Activated naive CD8-positive, alpha-beta T cell treated with anti-CD3 and anti-CD28 coated beads, Interleukin-2, amount 10 ng/mL, durations not matched to agents 7 days and 5 days (primary cell): ENCODE measurements at regions not wholly inside any gene's neighbourhood (a gene's known extent, or its start where the extent isn't known, plus 50 kb on each side); places are given as distances from the start of the nearest gene placed in this dataset.
"Not testable (repeated sequence)": the region's sequence is repeated elsewhere in the genome, so short reads cannot be mapped to it uniquely, and the experiment has no call there.

Source experiments
- ATAC-seq: fragments of 150-1000 bp; cut with Tn5 transposase; one replicate; pipeline ENCODE4 v1.10.0; 2021; ENCODE audit warnings: low read depth, moderate library complexity
- POLR2A ChIA-PET: fragments of 350-600 bp; sonication (Branson Sonifier 250); formaldehyde crosslinking; loops from one replicate; lab custom pipeline; 2021; ENCODE audit warnings: antibody characterized with exemption; lab: Charles Lee
- DNase-seq: peaks from one replicate; pipeline ENCODE4 v3.0.0; 2021
- H3K27ac Mint-ChIP-seq: one replicate; pipeline ENCODE4 v1.8.0; 2022; ENCODE audit warnings: mild to moderate bottlenecking, mixed read lengths
- H3K27me3 Mint-ChIP-seq: one replicate; pipeline ENCODE4 v1.8.0; 2022; ENCODE audit warnings: mild to moderate bottlenecking, moderate library complexity, mixed read lengths
- H3K36me3 Mint-ChIP-seq: one replicate; pipeline ENCODE4 v1.8.0; 2021; ENCODE audit warnings: mild to moderate bottlenecking, mixed read lengths
- H3K4me1 Mint-ChIP-seq: one replicate; pipeline ENCODE4 v1.8.0; 2021; ENCODE audit warnings: mixed read lengths
- H3K4me3 Mint-ChIP-seq: one replicate; pipeline ENCODE4 v1.8.0; 2022; ENCODE audit warnings: mild to moderate bottlenecking, moderate library complexity, mixed read lengths
- H3K9me3 Mint-ChIP-seq: one replicate; pipeline ENCODE4 v1.8.0; 2021; ENCODE audit warnings: mixed read lengths

- POLR2A ChIA-PET, result no interaction called here
- ATAC-seq, result no peak
- no peaks in the 10 kb centered on the region for H3K36me3 Mint-ChIP-seq
- H3K27me3 Mint-ChIP-seq, result no peaks in the 10 kb centered on the region
- no peaks in the 10 kb centered on the region for H3K4me1 Mint-ChIP-seq
- DNase-seq, result no peak
- H3K27ac Mint-ChIP-seq, result no peak overlapping the region
- no peak overlapping the region for H3K4me3 Mint-ChIP-seq
- H3K9me3 Mint-ChIP-seq, result peaks cover 3% of the 10 kb centered on the region
Measured at GRCh38 chr2:78201064-78201575, 678.9 kb upstream of the LRRTM4 start.

DNA sequence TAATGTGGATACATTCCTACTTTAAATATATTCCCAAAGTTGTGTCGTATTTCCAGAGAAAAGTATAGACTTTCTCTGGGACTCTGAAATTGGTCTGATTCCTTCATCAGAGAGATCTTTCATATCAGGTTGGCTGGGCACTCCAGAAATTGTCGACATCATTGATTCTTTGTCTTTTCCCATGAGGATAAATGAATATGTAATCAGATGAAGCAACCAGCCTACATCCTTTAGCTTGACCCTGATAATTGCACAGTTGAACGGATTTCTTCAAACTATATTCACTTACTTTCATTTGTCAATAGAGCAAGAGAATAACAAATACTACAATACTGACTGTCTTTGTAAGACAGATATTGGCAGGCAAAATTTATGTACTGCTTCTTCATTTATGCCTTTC lies 680.2 kb upstream of the LRRTM4 start:
- Mint-ChIP-seq H3K4me3 (no peak overlapping the region), H3K27me3 (no peaks in the 10 kb centered on the region), H3K36me3 (no peaks in the 10 kb centered on the region), H3K9me3 (peaks cover 5% of the 10 kb centered on the region), H3K27ac (no peak overlapping the region), H3K4me1 (no peaks in the 10 kb centered on the region)
- POLR2A ChIA-PET, result no interaction called here
- ATAC-seq (no peak), DNase-seq (no peak)

GRCh38 chr2:78202986-78203670 lies 681.0 kb upstream of the LRRTM4 start:
- ATAC-seq, result no peak
- Mint-ChIP-seq H3K4me3 (no peak overlapping the region), H3K36me3 (no peaks in the 10 kb centered on the region), H3K27ac (no peak overlapping the region), H3K27me3 (no peaks in the 10 kb centered on the region), H3K9me3 (peaks cover 5% of the 10 kb centered on the region), H3K4me1 (no peaks in the 10 kb centered on the region)
- POLR2A ChIA-PET, result no interaction called here
- no peak for DNase-seq

- no peak for DNase-seq
- H3K36me3 Mint-ChIP-seq, result no peaks in the 10 kb centered on the region
- no peaks in the 10 kb centered on the region for H3K4me1 Mint-ChIP-seq
- peaks cover 2% of the 10 kb centered on the region for H3K9me3 Mint-ChIP-seq
- POLR2A ChIA-PET, result no interaction called here
- no peak overlapping the region for H3K27ac Mint-ChIP-seq
- no peak for ATAC-seq
- H3K27me3 Mint-ChIP-seq, result no peaks in the 10 kb centered on the region
- no peak overlapping the region for H3K4me3 Mint-ChIP-seq
Measured at GRCh38 chr2:78218066-78218465, 695.9 kb upstream of the LRRTM4 start.

- no peak for ATAC-seq
- Mint-ChIP-seq H3K36me3 (no peaks in the 10 kb centered on the region), H3K4me3 (no peak overlapping the region), H3K27ac (no peak overlapping the region), H3K9me3 (peaks cover 4% of the 10 kb centered on the region), H3K4me1 (no peaks in the 10 kb centered on the region), H3K27me3 (no peaks in the 10 kb centered on the region)
- no peak for DNase-seq
- POLR2A ChIA-PET, result no interaction called here
Measured at GRCh38 chr2:78237704-78238103, 715.5 kb upstream of the LRRTM4 start.

DNA sequence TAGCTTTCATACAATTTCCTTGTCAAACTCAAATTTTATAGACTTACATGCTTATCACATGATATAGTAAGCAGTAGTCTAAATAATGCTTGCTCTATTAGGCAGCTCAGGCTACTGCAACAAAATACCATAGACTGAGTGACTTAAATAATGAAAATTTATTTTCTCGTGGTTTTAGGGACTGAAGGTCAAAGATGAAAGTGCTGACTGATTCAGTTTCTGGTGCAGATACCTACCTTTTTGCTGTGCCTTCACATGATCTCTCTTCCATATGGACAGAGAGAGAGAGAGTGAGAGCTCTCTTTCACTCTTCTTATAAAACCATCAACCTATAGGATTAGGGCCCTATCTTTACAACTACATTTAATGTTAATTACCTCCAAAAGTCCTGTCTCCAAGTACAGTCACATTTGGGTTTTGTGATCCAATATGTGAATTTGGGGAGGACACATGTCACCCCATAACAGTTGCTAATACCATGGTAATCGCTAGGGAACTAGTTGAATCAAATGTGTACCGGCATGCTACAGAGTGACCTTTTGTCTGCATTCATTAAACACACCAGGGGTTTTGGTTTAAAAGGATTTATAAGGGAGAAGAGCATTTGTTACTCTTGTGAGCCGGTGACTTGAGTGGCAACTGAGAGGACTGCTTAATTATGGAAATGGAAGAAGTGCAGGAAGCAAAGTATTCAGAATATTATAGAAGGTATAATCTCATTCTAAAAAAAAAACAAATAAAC lies 723.4 kb upstream of the LRRTM4 start:
- ATAC-seq, result no peak
- Mint-ChIP-seq H3K27me3 (no peaks in the 10 kb centered on the region), H3K9me3 (peaks cover 7% of the 10 kb centered on the region), H3K36me3 (no peaks in the 10 kb centered on the region), H3K4me1 (no peaks in the 10 kb centered on the region), H3K27ac (no peak overlapping the region), H3K4me3 (no peak overlapping the region)
- POLR2A ChIA-PET, result no interaction called here
- DNase-seq, result no peak

DNA sequence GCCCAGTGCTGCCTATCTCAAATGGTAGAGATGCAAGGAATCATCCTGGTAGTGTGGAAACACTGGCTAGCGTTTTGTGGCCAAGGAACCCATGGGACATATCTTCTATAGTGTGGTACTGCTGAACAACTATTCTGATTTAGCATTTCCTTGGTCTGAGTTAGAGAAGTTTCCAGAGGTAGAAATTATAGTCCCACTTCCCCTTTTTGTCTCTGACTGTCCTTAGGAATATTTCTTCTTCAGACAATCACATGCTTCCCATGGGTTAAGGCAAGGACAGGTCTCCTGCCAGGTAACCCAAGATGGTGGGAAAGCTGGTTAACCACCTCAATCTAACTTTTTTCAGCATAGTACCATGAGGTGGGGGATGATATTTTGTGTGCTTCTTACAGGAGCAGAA lies 729.5 kb upstream of the LRRTM4 start:
- Mint-ChIP-seq H3K27ac (no peak overlapping the region), H3K4me3 (no peak overlapping the region), H3K27me3 (no peaks in the 10 kb centered on the region), H3K9me3 (peaks cover 9% of the 10 kb centered on the region), H3K4me1 (no peaks in the 10 kb centered on the region), H3K36me3 (no peaks in the 10 kb centered on the region)
- POLR2A ChIA-PET, result no interaction called here
- no peak for DNase-seq
- no peak for ATAC-seq

DNA sequence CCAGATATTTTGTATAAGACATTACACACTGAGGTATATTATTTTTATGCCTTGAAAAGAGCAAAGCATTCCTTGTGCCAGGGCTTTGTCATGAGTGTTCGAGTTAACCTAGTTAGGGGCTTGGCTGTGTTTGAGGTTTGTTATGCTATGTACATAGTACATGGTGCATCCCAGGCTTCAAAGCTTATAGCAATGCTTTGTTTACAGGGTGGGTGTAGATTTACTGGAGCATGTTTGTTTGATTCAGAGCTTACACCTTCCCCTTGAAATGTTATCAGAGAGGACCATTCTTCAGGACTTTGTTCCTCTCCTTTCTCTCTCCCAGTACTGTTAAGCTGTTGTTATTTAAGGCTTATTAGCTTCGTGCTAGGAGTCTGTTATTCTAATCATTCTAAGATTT lies 738.7 kb upstream of the LRRTM4 start:
- Mint-ChIP-seq H3K36me3 (no peaks in the 10 kb centered on the region), H3K4me1 (no peaks in the 10 kb centered on the region), H3K9me3 (peaks cover 2% of the 10 kb centered on the region), H3K4me3 (no peak overlapping the region), H3K27me3 (no peaks in the 10 kb centered on the region), H3K27ac (no peak overlapping the region)
- POLR2A ChIA-PET, result no interaction called here
- no peak for ATAC-seq
- DNase-seq, result no peak

DNA sequence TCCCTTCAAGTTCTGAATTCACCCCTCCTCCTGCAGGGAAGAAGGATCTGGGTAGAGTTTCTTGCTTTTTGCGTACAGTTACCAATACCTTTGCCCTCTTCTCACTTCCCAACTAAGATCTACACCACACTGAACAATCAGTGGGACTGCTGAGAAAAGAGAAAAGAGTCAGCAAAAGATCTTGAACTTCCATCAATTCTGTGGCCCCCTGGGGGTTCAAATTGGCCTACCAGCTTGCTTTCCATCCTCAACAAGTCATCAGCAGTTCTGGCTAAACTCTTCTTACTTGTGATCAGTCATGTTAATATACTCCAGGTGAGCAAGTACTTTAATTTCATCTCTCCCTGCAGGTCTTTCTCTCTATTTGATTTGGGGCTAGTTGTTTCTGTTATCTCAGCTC lies 739.3 kb upstream of the LRRTM4 start:
- H3K36me3 Mint-ChIP-seq, result no peaks in the 10 kb centered on the region
- no peaks in the 10 kb centered on the region for H3K27me3 Mint-ChIP-seq
- POLR2A ChIA-PET, result no interaction called here
- H3K27ac Mint-ChIP-seq, result no peak overlapping the region
- H3K4me3 Mint-ChIP-seq, result no peak overlapping the region
- H3K4me1 Mint-ChIP-seq, result no peaks in the 10 kb centered on the region
- DNase-seq, result no peak
- no peak for ATAC-seq
- peaks cover 2% of the 10 kb centered on the region for H3K9me3 Mint-ChIP-seq

- H3K4me1 Mint-ChIP-seq, H3K27ac Mint-ChIP-seq, H3K36me3 Mint-ChIP-seq, H3K4me3 Mint-ChIP-seq, ATAC-seq, POLR2A ChIA-PET, H3K27me3 Mint-ChIP-seq, H3K9me3 Mint-ChIP-seq, DNase-seq: not testable (repeated sequence)
Measured at GRCh38 chr2:78262089-78262488, 739.9 kb upstream of the LRRTM4 start.

DNA sequence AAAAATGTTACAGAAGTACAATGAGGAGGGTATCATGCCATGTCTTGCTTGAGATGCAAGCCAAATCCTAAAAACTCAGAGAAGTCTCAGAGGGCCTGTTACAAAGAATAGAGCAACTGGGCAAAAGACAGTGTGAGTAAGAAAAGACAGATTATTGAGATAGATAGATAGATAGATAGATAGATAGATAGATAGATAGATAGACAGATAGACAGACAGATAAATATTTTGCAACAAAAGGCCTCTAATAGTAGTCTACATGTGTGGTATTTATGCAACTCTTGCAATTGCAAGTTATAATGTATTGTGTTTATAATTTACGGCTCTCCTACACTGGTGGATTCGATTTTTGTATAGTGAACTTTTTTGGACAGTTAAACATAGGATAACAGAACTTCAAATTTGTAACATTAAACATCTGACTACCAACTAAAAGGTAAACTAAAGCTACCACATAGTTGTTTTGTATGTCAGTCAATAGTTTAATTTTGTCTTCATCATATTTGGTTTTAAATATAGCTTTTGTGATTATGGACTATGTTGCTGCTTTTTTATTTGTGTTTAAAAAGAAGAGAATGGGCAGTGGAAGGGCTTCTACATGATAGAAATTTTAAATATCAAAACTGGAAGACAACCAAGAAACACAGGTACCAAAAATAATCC lies 740.7 kb upstream of the LRRTM4 start:
- H3K36me3 Mint-ChIP-seq, result no peaks in the 10 kb centered on the region
- no peak for ATAC-seq
- peaks cover 2% of the 10 kb centered on the region for H3K9me3 Mint-ChIP-seq

GRCh38 chr2:78263571-78263970 lies 741.4 kb upstream of the LRRTM4 start:
- Mint-ChIP-seq H3K4me3 (no peak overlapping the region), H3K9me3 (peaks cover 2% of the 10 kb centered on the region), H3K27ac (no peak overlapping the region), H3K27me3 (no peaks in the 10 kb centered on the region), H3K4me1 (no peaks in the 10 kb centered on the region), H3K36me3 (no peaks in the 10 kb centered on the region)
- POLR2A ChIA-PET, result no interaction called here
- DNase-seq (no peak), ATAC-seq (no peak)

More for the DNA sequence above, 740.7 kb upstream of the LRRTM4 start:
- POLR2A ChIA-PET, result no interaction called here
- DNase-seq, result no peak
- Mint-ChIP-seq H3K27me3 (no peaks in the 10 kb centered on the region), H3K4me3 (no peak overlapping the region), H3K27ac (no peak overlapping the region), H3K4me1 (no peaks in the 10 kb centered on the region)

- DNase-seq, result no peak
- POLR2A ChIA-PET, result no interaction called here
- H3K9me3 Mint-ChIP-seq, result peaks cover 3% of the 10 kb centered on the region
- no peaks in the 10 kb centered on the region for H3K36me3 Mint-ChIP-seq
- no peak for ATAC-seq
- H3K4me3 Mint-ChIP-seq, result no peak overlapping the region
- H3K27ac Mint-ChIP-seq, result no peak overlapping the region
- no peaks in the 10 kb centered on the region for H3K4me1 Mint-ChIP-seq
- no peaks in the 10 kb centered on the region for H3K27me3 Mint-ChIP-seq
Measured at GRCh38 chr2:78264130-78264529, 742.0 kb upstream of the LRRTM4 start.

DNA sequence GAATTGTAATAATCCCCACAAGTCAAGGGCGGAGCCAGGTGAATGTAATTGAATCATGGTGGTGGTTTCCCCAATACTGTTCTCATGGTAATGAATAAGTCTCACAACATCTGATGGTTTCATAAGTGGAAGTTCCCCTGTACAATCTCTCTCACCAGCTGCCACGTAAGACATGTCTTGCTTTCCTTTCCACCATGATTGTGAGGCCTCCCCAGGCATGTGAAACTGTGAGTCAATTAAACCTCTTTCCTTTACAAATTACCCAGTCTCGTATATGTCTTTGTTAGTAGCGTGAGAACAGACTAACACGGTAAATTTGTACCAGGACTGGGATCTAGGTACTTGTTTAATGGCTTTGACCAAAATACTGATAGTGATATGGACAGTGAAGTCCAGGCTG lies 744.3 kb upstream of the REG3G start:
- H3K27ac Mint-ChIP-seq, result no peak overlapping the region
- no peaks in the 10 kb centered on the region for H3K36me3 Mint-ChIP-seq
- no peaks in the 10 kb centered on the region for H3K4me1 Mint-ChIP-seq
- ATAC-seq, result no peak
- no peak for DNase-seq
- H3K9me3 Mint-ChIP-seq, result peaks cover 4% of the 10 kb centered on the region
- POLR2A ChIA-PET, result no interaction called here
- no peak overlapping the region for H3K4me3 Mint-ChIP-seq
- H3K27me3 Mint-ChIP-seq, result no peaks in the 10 kb centered on the region
